ENCODE measurements at regions not wholly inside any gene's neighbourhood (a gene's known extent, or its start where the extent isn't known, plus 50 kb on each side); places are given as distances from the start of the nearest gene placed in this dataset.

GRCh38 chrX:77276742-77277141 is 170.4 kb upstream of the FGF16 start:
- TF ChIP-seq CTCF (conservative IDR thresholded peaks at IDR 0.05; ENCODE audit: low read depth, low read length), result no peak
- no peak for TF ChIP-seq MAFK (IDR thresholded peaks at IDR 0.05; ENCODE audit: low read depth, low read length)
- no peak for TF ChIP-seq CEBPB (IDR thresholded peaks at IDR 0.05; ENCODE audit: low read depth, low read length)
- no peak for TF ChIP-seq CHD1 (IDR thresholded peaks at IDR 0.05; ENCODE audit: low read depth, low read length)
- TF ChIP-seq POLR2A (IDR thresholded peaks at IDR 0.05; ENCODE audit: low read depth, low read length), result no peak
- no peak for TF ChIP-seq RFX5 (IDR thresholded peaks at IDR 0.05; ENCODE audit: low read depth, low read length)

All from IMR-90 (cell line).